Neural cell (in vitro differentiated cells): ENCODE measurements at regions not wholly inside any gene's neighbourhood (a gene's known extent, or its start where the extent isn't known, plus 50 kb on each side); places are given as distances from the start of the nearest gene placed in this dataset.

Experiments
- H2AFZ ChIP-seq: fragments of 200-600, 300-800 bp; sonication (generic), shearing (Covaris generic); 2 replicates; pipeline ENCODE4 v1.6.0; 2014; ENCODE audit warnings: low read depth, mild to moderate bottlenecking, antibody characterized with exemption, low read length, moderate library complexity
- H3F3A ChIP-seq: fragments of 200-600 bp; shearing (Covaris generic); 2 replicates; pipeline ENCODE4 v1.6.1; 2016; ENCODE audit warnings: mild to moderate bottlenecking, moderate library complexity, mixed read lengths, antibody characterized with exemption, low read length; ENCODE audit not compliant: insufficient read depth, poor library complexity, severe bottlenecking
- H3K27ac ChIP-seq: fragments of 200-600, 300-800 bp; sonication (generic), shearing (Covaris generic); 2 replicates; pipeline ENCODE4 v1.5.1; 2014; ENCODE audit warnings: mild to moderate bottlenecking, low read length, moderate library complexity
- H3K27me3 ChIP-seq: fragments of 300-800, 200-600 bp; sonication (generic), shearing (Covaris generic); 2 replicates; pipeline ENCODE4 v1.6.0; 2014; ENCODE audit warnings: mild to moderate bottlenecking, low read depth, low read length, moderate library complexity; ENCODE audit not compliant: insufficient read depth
- H3K36me3 ChIP-seq: fragments of 300-800, 200-600 bp; sonication (generic), shearing (Covaris generic); 2 replicates; pipeline ENCODE4 v1.5.1; 2014; ENCODE audit warnings: mild to moderate bottlenecking, antibody characterized with exemption, low read length, moderate library complexity; ENCODE audit not compliant: insufficient read depth
- H3K4me2 ChIP-seq: fragments of 300-800, 200-600 bp; sonication (generic), shearing (Covaris generic); 2 replicates; pipeline ENCODE4 v1.6.0; 2014; ENCODE audit warnings: mild to moderate bottlenecking, low read length
- H3K4me3 ChIP-seq: fragments of 300-800, 200-600 bp; sonication (generic), shearing (Covaris generic); 2 replicates; pipeline ENCODE4 v1.5.1; 2014; ENCODE audit warnings: mild to moderate bottlenecking, low read length, moderate library complexity
- H3K79me2 ChIP-seq: fragments of 200-600 bp; shearing (Covaris generic); replicated peaks from 2 replicates; pipeline ENCODE4 v1.6.0; 2014; ENCODE audit warnings: mild to moderate bottlenecking, low read length, moderate library complexity; ENCODE audit not compliant: insufficient read depth
- H3K9ac ChIP-seq: fragments of 300-800, 200-600 bp; sonication (generic), shearing (Covaris generic); 2 replicates; pipeline ENCODE4 v1.6.1; 2016; ENCODE audit warnings: mild to moderate bottlenecking, low read length, mixed read lengths
- H3K9me2 ChIP-seq: fragments of 200-600 bp; shearing (Covaris generic); 2 replicates; pipeline ENCODE4 v1.6.1; 2016; ENCODE audit warnings: mild to moderate bottlenecking, low read length, mixed read lengths; ENCODE audit not compliant: insufficient read depth
- H3K9me3 ChIP-seq: fragments of 200-600, 300-800 bp; sonication (generic), shearing (Covaris generic); 2 replicates; pipeline ENCODE4 v1.6.1; 2016; ENCODE audit warnings: mild to moderate bottlenecking, mixed run types, low read length, moderate library complexity, mixed read lengths
- H4K20me1 ChIP-seq: fragments of 200-600 bp; shearing (Covaris generic); 2 replicates; pipeline ENCODE4 v1.6.1; 2016; ENCODE audit warnings: mild to moderate bottlenecking, mixed run types; ENCODE audit not compliant: insufficient read depth
- CTCF ChIP-seq: fragments of 450-650 bp; IDR thresholded peaks from 2 replicates; pipeline ENCODE4 v1.5.1; 2014; ENCODE audit warnings: antibody characterized with exemption, mild to moderate bottlenecking, moderate library complexity; ENCODE audit not compliant: poor library complexity, severe bottlenecking
- EP300 ChIP-seq: fragments of 450-650 bp; conservative IDR thresholded peaks from 2 replicates; pipeline ENCODE4 v1.6.1; 2014; ENCODE audit warnings: antibody characterized with exemption, mild to moderate bottlenecking, moderate library complexity; ENCODE audit not compliant: poor library complexity, severe bottlenecking
- EZH2 ChIP-seq: fragments of 200-600, 300-800 bp; shearing (Covaris generic), sonication (generic); IDR thresholded peaks from 2 replicates; pipeline ENCODE4 v1.6.1; 2014; ENCODE audit warnings: antibody characterized with exemption, low read length, borderline replicate concordance, mild to moderate bottlenecking; ENCODE audit not compliant: insufficient read depth, poor library complexity, severe bottlenecking
- MXI1 ChIP-seq: fragments of 450-650 bp; conservative IDR thresholded peaks from 2 replicates; pipeline ENCODE4 v1.6.1; 2014; ENCODE audit warnings: antibody characterized with exemption, mild to moderate bottlenecking; ENCODE audit not compliant: poor library complexity, severe bottlenecking
- POLR2AphosphoS5 ChIP-seq: IDR thresholded peaks from 2 replicates; pipeline ENCODE4 v1.6.1; 2012
- RAD21 ChIP-seq: fragments of 450-650 bp; conservative IDR thresholded peaks from 2 replicates; pipeline ENCODE4 v1.6.1; 2014; ENCODE audit warnings: antibody characterized with exemption, mild to moderate bottlenecking, moderate library complexity
- REST ChIP-seq: IDR thresholded peaks from 2 replicates; pipeline ENCODE4 v1.6.1; 2012; ENCODE audit warnings: borderline replicate concordance
- SMC3 ChIP-seq: fragments of 450-650 bp; conservative IDR thresholded peaks from 2 replicates; pipeline ENCODE4 v1.6.1; 2014; ENCODE audit warnings: antibody characterized with exemption, mild to moderate bottlenecking, moderate library complexity; ENCODE audit not compliant: poor library complexity
- TAF1 ChIP-seq: IDR thresholded peaks from 2 replicates; pipeline ENCODE4 v1.6.1; 2012; ENCODE audit warnings: low read depth

GRCh38 chr9:78552802-78553201 is 255.9 kb downstream of the PSAT1 start:
- no peak overlapping the region for H3K4me3 ChIP-seq
- no peaks in the 10 kb centered on the region for H3F3A ChIP-seq
- H4K20me1 ChIP-seq = no peaks in the 10 kb centered on the region
- H3K9ac ChIP-seq = no peak overlapping the region
- no peaks in the 10 kb centered on the region for H3K27me3 ChIP-seq
- H3K27ac ChIP-seq = no peak overlapping the region
- H3K36me3 ChIP-seq = no peaks in the 10 kb centered on the region
- no peak overlapping the region for H3K4me2 ChIP-seq
- no peaks in the 10 kb centered on the region for H3K79me2 ChIP-seq
- no peaks in the 10 kb centered on the region for H3K9me3 ChIP-seq
- no peaks in the 10 kb centered on the region for H3K9me2 ChIP-seq
- no peak for TF ChIP-seq MXI1
- no peak overlapping the region for H2AFZ ChIP-seq

- no peaks in the 10 kb centered on the region for H3K9me2 ChIP-seq
- no peak overlapping the region for H2AFZ ChIP-seq
- no peak overlapping the region for H3K27ac ChIP-seq
- no peaks in the 10 kb centered on the region for H3F3A ChIP-seq
- no peaks in the 10 kb centered on the region for H3K36me3 ChIP-seq
- TF ChIP-seq POLR2AphosphoS5 = no peak
- TF ChIP-seq EP300 = no peak
- TF ChIP-seq MXI1 = no peak
- TF ChIP-seq SMC3 = no peak
- TF ChIP-seq TAF1 = no peak
- TF ChIP-seq EZH2 = no peak
- no peak for TF ChIP-seq REST
- no peak for TF ChIP-seq CTCF
- no peak for TF ChIP-seq RAD21
- no peak overlapping the region for H3K4me2 ChIP-seq
- H4K20me1 ChIP-seq = no peaks in the 10 kb centered on the region
- no peak overlapping the region for H3K9ac ChIP-seq
- H3K9me3 ChIP-seq = no peaks in the 10 kb centered on the region
- H3K27me3 ChIP-seq = no peaks in the 10 kb centered on the region
- H3K79me2 ChIP-seq = no peaks in the 10 kb centered on the region
- H3K4me3 ChIP-seq = no peak overlapping the region
Measured at GRCh38 chr9:78557540-78557939, 260.6 kb downstream of the PSAT1 start.

GRCh38 chr9:78559449-78559885 is 262.5 kb downstream of the PSAT1 start:
- Histone ChIP-seq H3K36me3 (no peaks in the 10 kb centered on the region), H3K79me2 (no peaks in the 10 kb centered on the region), H3K27ac (no peak overlapping the region), H3K9me3 (no peaks in the 10 kb centered on the region), H3K9ac (no peak overlapping the region), H3K9me2 (no peaks in the 10 kb centered on the region), H4K20me1 (no peaks in the 10 kb centered on the region), H2AFZ (no peak overlapping the region), H3F3A (no peaks in the 10 kb centered on the region), H3K4me2 (no peak overlapping the region), H3K4me3 (no peak overlapping the region), H3K27me3 (no peaks in the 10 kb centered on the region)
- no peak for TF ChIP-seq TAF1
- TF ChIP-seq CTCF = no peak
- no peak for TF ChIP-seq POLR2AphosphoS5
- no peak for TF ChIP-seq EZH2
- no peak for TF ChIP-seq EP300
- no peak for TF ChIP-seq RAD21
- no peak for TF ChIP-seq SMC3
- no peak for TF ChIP-seq MXI1
- no peak for TF ChIP-seq REST
